HG03460 (cell line): ENCODE measurements at regions not wholly inside any gene's neighbourhood (a gene's known extent, or its start where the extent isn't known, plus 50 kb on each side); places are given as distances from the start of the nearest gene placed in this dataset.
"Not testable (repeated sequence)": the region's sequence is repeated elsewhere in the genome, so short reads cannot be mapped to it uniquely, and the experiment has no call there.

Source experiments
- ATAC-seq: cut with Tn5 transposase; IDR thresholded peaks from one replicate; pipeline ENCODE4 v1.9.1; 2021; ENCODE audit not compliant: unreplicated experiment

- not testable (repeated sequence) for ATAC-seq
Observed at GRCh38 chr16:29171296-29171695, 186.4 kb downstream of the LAT start.

- not testable (repeated sequence) for ATAC-seq
Observed at GRCh38 chr16:29170393-29171119, 185.7 kb downstream of the LAT start.

GRCh38 chr16:29169295-29169994 is 184.6 kb downstream of the LAT start:
- ATAC-seq: not testable (repeated sequence)

- not testable (repeated sequence) for ATAC-seq
Observed at GRCh38 chr16:29168515-29169259, 183.8 kb downstream of the LAT start.

GRCh38 chr16:29164442-29165089 is 179.7 kb downstream of the LAT start:
- not testable (repeated sequence) for ATAC-seq

- ATAC-seq: not testable (repeated sequence)
Observed at GRCh38 chr16:29160171-29160570, 175.3 kb downstream of the LAT start.

GRCh38 chr16:29159603-29160002 is 174.8 kb downstream of the LAT start:
- ATAC-seq: not testable (repeated sequence)

GRCh38 chr16:29158785-29159184 is 173.9 kb downstream of the LAT start:
- no peak for ATAC-seq

- ATAC-seq: not testable (repeated sequence)
Observed at GRCh38 chr16:29158031-29158784, 173.4 kb downstream of the LAT start.

GRCh38 chr16:29157051-29157923 is 172.4 kb downstream of the LAT start:
- not testable (repeated sequence) for ATAC-seq

GRCh38 chr16:29156511-29156910 is 171.7 kb downstream of the LAT start:
- ATAC-seq: no peak

GRCh38 chr16:29155866-29156200 is 171.0 kb downstream of the LAT start:
- ATAC-seq: not testable (repeated sequence)

GRCh38 chr16:29155131-29155865 is 170.4 kb downstream of the LAT start:
- not testable (repeated sequence) for ATAC-seq

GRCh38 chr16:29154676-29155121 is 169.8 kb downstream of the LAT start:
- no peak for ATAC-seq

- no peak for ATAC-seq
Observed at GRCh38 chr16:29154088-29154487, 169.2 kb downstream of the LAT start.

- ATAC-seq: not testable (repeated sequence)
Observed at GRCh38 chr16:29153307-29153706, 168.5 kb downstream of the LAT start.

- ATAC-seq: not testable (repeated sequence)
Observed at GRCh38 chr16:29152544-29153031, 167.7 kb downstream of the LAT start.

GRCh38 chr16:29151317-29151716 is 166.5 kb downstream of the LAT start:
- no peak for ATAC-seq

- not testable (repeated sequence) for ATAC-seq
Observed at GRCh38 chr16:29149912-29150311, 165.1 kb downstream of the LAT start.
